ENCODE measurements at regions not wholly inside any gene's neighbourhood (a gene's known extent, or its start where the extent isn't known, plus 50 kb on each side); places are given as distances from the start of the nearest gene placed in this dataset.

- intact Hi-C loops (cut with DNase I), result no loop called here
- Histone ChIP-seq H3K36me3 (no peaks in the 10 kb centered on the region), H3K9me3 (no peaks in the 10 kb centered on the region), H3K27me3 (ENCODE audit: low read depth) (no peaks in the 10 kb centered on the region), H3K4me1 (no peaks in the 10 kb centered on the region), H3K4me3 (no peak overlapping the region), H3K27ac (no peak overlapping the region)
- TF ChIP-seq CTCF (IDR thresholded peaks at IDR 0.05), result peak; percentile 71
- peak; percentile 90 to 95 for ATAC-seq
- DNase-seq, result peak; percentile 56
These were observed 60.0 kb upstream of the BANK1 start for GRCh38 chr4:101730291-101731117.

GRCh38 chr4:101727238-101727637 is 63.3 kb upstream of the BANK1 start:
- ATAC-seq (no peak), DNase-seq (no peak)
- no peaks in the 10 kb centered on the region for H3K4me1 ChIP-seq
- no peaks in the 10 kb centered on the region for H3K36me3 ChIP-seq
- no peaks in the 10 kb centered on the region for H3K9me3 ChIP-seq
- no peak for TF ChIP-seq CTCF (IDR thresholded peaks at IDR 0.05)
- intact Hi-C loops (cut with DNase I), result no loop called here
- H3K27me3 ChIP-seq (ENCODE audit: low read depth), result no peaks in the 10 kb centered on the region
- H3K4me3 ChIP-seq, result no peak overlapping the region
- no peak overlapping the region for H3K27ac ChIP-seq

- intact Hi-C loops (cut with DNase I), result no loop called here
- H3K36me3 ChIP-seq, result no peaks in the 10 kb centered on the region
- H3K4me3 ChIP-seq, result no peak overlapping the region
- ATAC-seq (no peak), DNase-seq (no peak)
- H3K4me1 ChIP-seq, result no peaks in the 10 kb centered on the region
- H3K27me3 ChIP-seq (ENCODE audit: low read depth), result no peaks in the 10 kb centered on the region
- no peak for TF ChIP-seq CTCF (IDR thresholded peaks at IDR 0.05)
- H3K9me3 ChIP-seq, result no peaks in the 10 kb centered on the region
- no peak overlapping the region for H3K27ac ChIP-seq
These were observed 66.4 kb upstream of the BANK1 start for GRCh38 chr4:101724093-101724492.

- Histone ChIP-seq H3K36me3 (no peaks in the 10 kb centered on the region), H3K4me3 (no peak overlapping the region), H3K4me1 (no peaks in the 10 kb centered on the region), H3K27ac (no peak overlapping the region), H3K27me3 (ENCODE audit: low read depth) (no peaks in the 10 kb centered on the region), H3K9me3 (peaks cover 11% of the 10 kb centered on the region)
- ATAC-seq (no peak), DNase-seq (no peak)
- TF ChIP-seq CTCF (IDR thresholded peaks at IDR 0.05), result no peak
- intact Hi-C loops (cut with DNase I), result no loop called here
These were observed 71.7 kb upstream of the BANK1 start for GRCh38 chr4:101718810-101719209.

GRCh38 chr4:101711590-101712260 is 78.8 kb upstream of the BANK1 start:
- no peak overlapping the region for H3K27ac ChIP-seq
- H3K4me1 ChIP-seq, result no peaks in the 10 kb centered on the region
- H3K36me3 ChIP-seq, result no peaks in the 10 kb centered on the region
- H3K4me3 ChIP-seq, result no peak overlapping the region
- intact Hi-C loops (cut with DNase I), result no loop called here
- DNase-seq (no peak), ATAC-seq (no peak)
- no peak for TF ChIP-seq CTCF (IDR thresholded peaks at IDR 0.05)
- H3K27me3 ChIP-seq (ENCODE audit: low read depth), result no peaks in the 10 kb centered on the region
- no peaks in the 10 kb centered on the region for H3K9me3 ChIP-seq

All from lower lobe of right lung (tissue), 2 donors.